LHCN-M2 (cell line): ENCODE measurements at regions not wholly inside any gene's neighbourhood (a gene's known extent, or its start where the extent isn't known, plus 50 kb on each side); places are given as distances from the start of the nearest gene placed in this dataset.

Source experiments
- DNase-seq: peaks from one replicate; pipeline ENCODE4 v3.0.0-alpha.2; 2012; ENCODE audit warnings: low read depth

DNA sequence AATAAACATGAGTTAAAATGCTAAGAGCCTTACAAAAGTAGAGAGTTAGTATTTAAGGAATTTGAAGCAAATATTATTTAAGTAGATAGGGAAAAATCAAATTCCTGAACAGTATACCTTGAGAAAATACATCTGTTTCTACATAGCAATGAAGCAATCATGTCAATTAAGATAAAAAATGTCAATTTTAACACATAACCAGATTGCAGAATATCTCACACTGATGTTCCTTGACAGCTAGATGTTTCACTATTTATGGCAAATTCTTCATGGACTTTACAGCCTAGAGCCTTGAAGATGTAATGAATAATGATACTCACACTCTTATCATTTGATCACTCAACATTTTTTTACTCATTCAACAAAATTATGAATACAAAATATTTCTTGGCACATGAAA is 708.2 kb upstream of the PTPRD start:
- no peak for DNase-seq

DNA sequence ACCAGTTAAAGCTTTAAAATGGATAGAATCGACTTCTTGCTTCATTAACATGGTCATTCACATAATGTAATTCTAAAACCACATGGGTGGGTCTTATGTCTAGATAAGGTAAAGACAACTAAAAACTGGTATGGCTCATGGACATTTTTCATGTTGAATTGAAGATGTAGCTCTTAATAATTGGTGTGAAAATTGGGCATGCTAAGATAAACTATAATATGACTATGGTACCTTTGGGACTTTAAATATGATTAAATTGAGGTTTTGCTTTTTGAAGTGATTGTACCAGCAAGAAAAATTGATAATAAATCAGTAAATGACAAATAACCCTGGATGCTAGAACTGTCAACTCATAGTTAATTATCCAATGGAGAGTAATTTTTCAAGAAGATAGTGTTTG is 710.7 kb upstream of the PTPRD start:
- DNase-seq, result no peak

DNA sequence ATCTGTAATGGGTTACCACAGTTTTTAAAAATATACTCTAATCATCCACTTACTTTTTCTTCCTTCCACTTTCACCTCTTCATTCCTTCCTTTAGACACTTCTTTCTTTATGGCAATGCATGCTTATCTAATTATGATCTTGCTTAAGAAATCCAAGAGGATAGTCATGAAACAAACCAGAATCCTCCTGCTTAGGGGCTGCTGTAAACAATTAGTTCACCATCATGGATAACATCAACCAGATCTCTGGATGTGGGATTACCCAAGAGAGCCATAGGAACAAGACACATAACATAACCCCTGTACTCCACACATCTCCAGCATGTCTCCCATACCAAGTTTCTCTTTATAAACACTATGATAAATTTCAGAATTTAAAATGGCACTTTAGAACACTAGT is 713.4 kb upstream of the PTPRD start:
- no peak for DNase-seq

DNA sequence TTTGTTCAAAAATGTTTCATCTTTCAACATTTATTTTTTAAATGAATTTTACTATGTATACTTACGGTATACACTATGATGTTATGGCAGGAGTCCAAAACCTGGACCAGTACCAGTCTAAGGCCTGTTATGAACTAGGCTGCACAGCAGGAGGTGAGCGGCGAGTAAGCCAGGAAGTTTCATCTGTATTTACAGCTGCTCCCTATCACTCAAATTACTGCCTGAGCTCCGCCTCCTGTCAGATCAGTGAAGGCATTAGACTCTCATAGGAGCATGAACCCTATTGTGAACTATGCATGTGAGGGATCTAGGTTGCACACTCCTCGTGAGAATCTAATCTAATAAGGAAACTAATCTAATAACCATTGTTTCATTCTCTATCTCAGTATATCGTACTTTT is 715.5 kb upstream of the PTPRD start:
- DNase-seq, result no peak

DNA sequence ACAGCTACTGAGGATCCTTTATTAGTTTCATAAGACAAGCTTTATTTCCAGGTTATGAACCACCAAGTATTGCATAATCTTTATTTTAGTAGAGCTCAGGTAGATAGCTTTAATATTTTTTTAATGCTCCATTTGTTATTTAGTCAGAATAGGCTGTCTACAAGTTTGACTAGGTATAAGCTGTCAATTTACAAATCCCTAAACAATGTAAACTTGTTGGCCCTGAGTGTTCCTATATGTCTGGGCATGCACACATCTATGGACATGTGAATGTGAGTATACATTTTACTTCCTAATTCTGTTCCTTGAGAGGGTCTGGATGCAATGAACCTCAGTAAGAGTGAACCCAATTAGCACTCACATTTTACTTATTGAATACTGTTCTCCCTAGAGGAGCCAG is 722.2 kb upstream of the PTPRD start:
- no peak for DNase-seq

DNA sequence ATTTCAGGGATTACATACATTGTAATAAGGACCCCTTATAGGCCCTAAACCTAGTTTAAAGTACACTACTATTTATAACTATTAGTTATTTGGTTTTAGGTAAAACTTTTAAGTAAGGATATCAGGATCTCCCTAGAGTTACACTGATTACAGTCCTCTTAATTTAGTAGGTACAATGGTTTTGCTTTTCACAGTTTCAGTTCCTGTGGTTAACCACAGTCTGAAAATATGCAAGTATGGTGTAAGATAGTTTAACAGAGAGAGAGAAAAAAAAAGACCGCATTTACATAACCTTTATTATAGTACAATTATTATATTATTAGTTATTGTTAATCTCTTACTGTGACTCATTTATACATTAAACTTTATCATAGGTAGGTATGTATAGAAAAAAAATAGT is 725.3 kb upstream of the PTPRD start:
- DNase-seq, result no peak

DNA sequence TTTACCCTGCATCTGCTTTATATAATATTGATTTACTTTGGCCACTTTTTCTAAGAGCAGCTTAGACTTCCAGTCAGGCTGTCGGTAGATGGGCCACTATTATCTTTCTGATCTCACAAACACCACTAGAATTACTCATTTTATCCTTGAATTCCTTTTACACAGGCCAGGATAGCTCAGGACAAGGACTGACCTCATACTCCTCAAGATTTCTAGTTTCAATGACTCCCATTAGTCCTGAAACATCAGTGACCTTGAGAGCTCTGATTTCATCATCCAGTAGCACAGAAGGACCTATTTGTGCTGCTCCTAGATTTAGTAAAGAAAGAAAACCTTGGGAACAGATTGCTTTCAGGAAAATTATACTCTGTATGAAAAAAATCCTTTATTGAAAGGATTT is 727.9 kb upstream of the PTPRD start:
- no peak for DNase-seq

DNA sequence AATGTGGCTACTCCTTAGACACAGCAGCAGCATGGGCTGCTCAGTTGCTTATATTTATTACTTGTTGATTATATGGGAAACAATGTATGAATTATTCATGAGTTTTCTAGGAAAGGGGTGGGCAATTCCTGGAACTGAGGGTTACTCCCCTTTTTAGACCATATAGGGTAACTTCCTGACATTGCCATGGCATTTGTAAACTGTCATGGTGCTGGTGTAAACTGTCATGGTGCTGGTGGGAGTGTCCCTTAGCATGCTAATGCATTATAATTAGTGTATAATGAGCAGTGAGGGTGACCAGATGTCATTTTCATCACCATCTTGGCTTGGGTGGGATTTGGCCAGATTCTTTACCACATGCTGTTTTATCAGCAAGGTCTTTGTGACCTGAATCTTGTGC is 734.6 kb upstream of the PTPRD start:
- no peak for DNase-seq

DNA sequence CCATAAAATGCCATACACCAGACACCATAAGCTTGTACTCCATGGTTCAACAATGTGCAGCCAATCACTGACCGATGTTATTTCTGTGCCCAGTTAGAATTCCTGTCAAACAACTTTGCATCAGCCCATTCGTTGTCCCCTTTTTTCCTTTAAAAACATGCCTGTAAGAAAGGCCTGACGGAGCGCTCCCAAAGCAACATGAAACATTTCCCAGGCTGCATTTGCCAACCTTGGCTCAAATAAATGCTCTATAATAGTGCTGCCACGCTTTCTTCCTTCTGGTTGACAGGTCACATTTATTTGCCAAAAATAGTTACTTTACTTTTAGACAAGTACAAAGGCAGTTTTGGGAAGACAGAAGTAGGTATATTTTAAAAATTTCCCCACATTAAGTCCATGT is 735.6 kb upstream of the PTPRD start:
- DNase-seq, result no peak

DNA sequence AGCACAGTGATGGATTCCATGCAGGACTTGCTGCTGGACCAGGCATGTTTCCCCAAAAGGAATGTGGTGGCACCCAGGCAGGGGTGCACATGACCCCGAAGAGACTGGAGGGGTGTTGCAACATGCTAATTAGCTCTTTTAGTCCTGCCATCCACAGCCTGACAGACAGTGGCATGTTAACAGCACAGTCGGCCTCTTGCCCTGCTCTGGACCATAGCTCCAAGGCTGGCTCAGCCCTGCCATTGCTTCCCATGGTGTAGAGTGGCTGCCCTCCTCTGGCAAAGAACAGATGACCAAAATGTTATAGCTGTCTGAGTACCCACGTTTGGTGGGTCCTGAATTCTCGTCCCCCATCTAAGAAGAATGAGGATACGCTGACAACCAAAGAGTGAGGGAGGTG is 736.4 kb upstream of the PTPRD start:
- no peak for DNase-seq

DNA sequence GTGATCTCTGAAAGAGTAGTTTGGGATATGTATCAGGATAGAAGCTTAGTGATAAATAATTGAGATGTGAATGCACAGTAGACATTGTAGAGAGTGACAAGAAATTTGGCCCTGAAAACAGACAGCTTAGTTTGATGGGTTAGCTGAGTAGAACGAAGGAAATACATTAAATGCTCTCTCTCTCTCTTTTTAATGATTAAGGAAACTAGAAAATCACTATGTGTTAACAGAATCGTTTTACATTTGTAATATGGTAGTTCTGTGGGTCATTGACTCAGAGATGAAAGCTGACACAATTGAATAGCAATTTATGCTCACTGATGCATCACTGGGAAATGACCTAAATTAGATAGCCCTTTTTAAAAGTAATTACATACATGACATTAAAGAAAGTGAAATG is 739.8 kb upstream of the PTPRD start:
- no peak for DNase-seq

DNA sequence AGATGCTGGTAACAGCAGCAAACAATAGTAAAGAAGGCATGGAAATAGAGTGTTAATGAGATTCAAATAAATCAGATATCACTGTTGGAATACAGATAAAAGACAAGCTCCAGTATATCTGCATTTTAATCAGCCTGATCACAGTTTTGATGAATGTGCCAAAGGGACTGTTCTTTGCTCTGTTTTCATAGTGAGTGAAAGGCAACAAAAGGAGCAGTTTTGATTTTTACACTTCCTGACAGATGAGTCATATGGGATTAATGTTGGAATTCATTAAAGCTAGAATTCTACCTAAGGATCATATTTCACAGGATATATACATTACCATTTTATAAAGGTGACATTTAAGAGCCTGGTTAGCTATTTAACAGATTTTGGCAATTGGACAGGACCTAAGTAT is 743.3 kb upstream of the PTPRD start:
- no peak for DNase-seq

DNA sequence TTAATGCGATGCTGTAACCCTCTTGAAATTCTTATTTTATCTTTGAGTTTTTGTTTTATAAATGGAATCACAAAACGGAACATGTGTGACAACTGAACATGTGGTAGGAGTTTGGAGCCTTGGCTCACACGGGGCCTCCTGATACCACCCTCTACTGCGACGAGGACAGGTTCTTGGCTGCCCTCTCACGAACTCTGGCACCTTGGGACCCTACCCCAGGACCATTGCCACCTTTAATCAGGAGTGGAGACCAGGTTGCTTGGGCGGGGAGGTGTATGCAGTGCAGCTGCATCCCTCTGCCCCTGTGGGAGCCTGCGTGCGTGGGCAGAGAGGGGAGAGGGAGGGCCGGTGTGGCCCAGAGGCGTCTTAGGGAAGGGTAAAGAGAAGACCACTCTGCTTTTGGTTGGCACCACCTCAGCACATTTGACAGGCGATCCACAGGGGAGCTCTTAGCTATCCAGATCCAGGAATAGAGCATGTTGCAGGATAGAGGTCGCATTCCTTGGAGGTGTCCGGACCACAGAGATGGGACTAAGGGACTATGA is 753.9 kb upstream of the PTPRD start:
- DNase-seq, result no peak

DNA sequence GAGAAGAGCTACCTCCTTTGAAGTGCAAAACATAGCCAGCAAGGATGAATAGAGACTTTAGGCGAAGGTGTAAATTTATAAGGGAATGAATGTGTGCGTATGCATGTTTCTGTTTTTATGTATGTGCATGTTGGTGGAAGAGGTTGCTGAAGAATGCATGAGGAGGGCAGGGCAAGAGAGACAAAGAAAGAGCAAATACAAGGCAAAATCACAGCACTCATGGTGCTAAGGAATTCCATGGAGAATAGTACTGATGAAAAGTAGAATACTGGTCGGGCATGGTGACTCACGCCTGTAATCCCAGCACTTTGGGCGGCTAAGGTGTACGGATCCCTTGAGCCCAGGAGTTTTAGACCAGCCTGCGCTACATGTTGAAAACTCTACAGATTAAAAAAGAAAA is 762.1 kb upstream of the PTPRD start:
- DNase-seq, result no peak

DNA sequence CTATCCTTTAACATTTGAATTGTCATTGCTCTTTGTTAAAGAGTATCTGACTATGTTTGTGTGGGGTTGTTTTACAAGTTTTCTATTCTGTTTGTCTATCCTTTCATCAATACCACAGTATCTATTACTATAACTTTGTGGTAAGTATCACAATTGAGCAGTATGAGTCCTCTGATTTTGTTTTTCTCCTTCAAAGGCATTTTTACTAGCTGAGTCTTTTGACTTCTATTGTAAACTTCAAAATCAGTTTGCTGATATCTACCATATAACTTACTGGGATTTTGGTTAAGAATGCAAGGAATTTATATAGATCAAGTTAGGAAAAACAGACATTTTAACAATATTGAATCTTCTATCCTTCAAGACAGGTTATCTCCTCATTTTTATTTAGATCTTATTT is 789.8 kb upstream of the PTPRD start:
- no peak for DNase-seq

DNA sequence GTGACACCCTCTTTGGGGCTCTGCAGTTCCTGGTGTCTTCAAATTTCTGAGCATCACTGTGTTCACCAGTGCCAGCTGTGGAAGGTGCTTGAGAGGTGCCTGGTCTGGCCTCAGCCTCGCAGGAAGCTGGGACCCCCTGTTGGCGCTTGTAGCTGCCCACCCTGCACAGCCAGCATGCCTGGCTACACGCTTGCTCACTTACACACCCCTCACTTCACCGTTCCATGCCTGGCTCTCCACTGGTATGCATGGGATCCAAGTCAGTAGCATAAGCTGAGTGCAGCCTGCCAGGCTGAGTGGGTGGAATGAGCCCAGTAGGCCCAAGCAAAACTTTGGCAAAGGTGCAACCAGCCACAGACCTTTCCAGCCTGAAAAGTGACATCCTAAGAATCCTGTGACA is 801.4 kb upstream of the PTPRD start:
- no peak for DNase-seq

DNA sequence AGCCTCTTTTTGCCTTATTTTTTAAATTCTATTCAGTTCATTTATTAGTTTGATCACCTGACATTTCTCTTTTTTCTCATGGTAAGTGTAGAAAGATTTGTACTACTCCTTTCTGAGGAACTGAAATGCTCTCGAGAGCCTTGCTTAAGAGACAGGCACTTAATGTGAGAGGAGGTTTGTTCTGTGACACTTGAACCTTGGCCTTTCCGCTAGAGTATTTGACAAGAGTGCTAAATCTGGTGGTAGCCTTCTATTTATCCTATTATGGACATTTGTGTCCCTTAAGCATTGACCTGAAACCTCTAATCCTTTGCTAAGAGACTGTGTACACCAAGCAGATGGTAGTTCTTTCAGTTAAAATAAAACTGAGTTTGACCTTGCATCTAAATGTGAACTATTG is 805.0 kb upstream of the PTPRD start:
- DNase-seq, result no peak

DNA sequence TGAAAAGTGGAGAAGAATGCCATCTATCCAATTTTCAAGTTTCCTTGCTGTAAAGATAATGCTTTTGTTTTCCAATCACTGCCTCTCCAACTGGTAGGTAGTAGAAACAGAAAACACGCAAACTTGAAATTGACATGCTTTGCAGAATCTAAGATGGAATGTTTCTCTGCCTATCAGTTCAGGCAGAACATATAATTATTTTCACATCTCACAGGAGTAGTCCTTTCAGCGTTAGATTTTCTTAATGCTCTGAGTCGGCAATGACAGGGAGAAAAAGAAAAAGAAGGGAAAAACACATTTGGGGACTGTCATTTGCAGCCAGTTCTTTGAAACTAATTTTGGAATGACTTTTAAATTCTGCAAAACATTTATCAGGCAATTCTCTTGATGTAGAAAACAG is 818.7 kb upstream of the PTPRD start:
- DNase-seq, result no peak

DNA sequence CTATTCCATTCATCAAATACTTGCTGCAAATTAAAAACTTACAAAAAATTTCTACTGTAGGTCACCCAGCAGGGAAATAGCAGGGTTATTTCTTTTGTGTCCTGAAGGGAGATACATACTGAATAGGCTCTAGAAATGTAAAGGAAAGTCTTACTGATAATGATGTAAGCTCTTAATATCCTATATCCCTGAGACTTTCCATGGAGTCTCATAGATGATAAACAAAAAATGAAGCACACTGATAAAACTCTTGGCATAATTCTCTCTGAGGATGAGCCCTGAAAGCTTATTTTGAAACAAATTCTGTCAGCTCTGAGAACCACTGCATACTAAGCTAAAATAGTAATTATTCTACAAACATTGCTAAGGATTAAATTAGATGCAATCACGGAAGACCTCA is 819.6 kb upstream of the PTPRD start:
- DNase-seq, result no peak

DNA sequence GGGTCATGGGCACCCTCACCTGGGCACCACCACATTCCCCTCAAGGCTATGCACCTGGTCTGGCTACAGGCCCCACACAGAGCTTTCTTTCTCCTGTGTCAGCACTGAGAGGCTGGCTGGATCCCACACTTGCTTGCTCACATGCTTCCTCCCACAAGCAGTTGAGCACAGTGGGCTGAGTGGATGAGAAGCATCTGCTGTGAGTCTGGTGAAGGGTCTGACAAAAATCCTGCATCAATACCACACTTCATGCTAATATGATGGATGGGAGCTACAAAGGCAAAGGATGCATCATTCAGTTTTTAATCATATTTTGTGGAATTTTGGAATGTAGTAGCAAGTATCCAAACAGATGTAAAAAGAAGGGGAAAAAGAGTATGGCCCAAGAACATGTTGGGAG is 830.8 kb upstream of the PTPRD start:
- DNase-seq, result no peak

DNA sequence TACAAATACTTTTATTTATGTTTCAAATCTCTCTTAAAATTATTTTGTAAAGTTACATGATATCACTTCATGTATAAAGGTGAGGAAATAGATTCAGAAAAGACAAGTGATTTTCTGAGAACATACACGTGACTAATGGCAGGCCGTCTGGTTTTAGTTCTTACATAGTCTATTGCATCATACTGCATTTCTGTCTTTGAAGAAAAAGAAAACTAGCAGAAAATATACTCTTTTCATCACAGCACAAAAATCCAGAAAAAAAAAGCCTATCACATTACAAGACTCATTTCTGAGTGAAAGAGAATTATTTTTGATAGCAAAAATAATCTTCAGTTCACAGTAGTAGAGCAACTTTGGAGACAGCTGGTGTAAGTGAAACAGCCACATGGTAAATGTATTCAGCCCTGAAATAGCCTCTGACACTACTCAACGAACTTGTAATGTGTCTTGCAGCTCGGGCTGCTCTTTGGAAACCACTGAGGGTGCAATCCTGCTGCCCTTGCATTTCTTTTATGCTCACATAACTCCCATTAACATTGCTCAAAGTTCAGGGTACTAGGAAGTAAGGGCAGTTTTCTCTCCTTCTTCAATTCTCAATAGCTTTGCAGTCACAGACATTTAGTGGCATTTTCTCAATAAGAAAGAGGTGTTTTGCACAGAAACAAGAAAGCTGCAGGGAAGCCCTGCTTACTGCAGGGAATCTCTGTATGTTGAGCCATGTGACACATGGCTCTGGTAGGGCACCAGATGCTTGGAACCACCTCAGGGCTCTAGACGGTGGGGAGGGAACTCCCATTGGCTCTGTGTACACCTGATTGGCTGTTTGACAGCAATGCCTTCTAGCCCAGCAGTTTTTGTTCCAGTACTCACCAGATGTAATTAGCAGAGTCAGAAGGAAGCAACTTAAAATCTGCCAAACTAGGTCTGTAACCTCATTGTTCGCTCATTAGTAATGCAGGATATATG is 845.3 kb upstream of the PTPRD start:
- DNase-seq, result no peak

DNA sequence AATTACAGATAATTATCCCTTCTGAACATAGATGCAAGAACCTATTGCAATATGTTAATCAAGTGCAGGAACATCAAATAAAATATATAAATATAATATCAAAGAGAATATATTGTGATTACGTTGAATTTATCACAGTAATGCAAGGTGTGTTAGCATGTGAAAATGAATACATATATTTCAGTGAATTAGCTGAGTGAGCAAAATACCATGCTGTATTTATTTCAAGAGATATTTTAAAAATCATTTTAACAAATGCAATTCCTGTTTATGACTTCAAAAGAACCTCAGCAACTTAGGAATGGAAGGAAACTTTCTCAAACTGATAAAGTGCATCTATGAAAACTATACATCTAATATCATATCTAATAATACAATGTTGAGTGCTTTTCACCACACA is 856.9 kb upstream of the PTPRD start:
- DNase-seq, result no peak

DNA sequence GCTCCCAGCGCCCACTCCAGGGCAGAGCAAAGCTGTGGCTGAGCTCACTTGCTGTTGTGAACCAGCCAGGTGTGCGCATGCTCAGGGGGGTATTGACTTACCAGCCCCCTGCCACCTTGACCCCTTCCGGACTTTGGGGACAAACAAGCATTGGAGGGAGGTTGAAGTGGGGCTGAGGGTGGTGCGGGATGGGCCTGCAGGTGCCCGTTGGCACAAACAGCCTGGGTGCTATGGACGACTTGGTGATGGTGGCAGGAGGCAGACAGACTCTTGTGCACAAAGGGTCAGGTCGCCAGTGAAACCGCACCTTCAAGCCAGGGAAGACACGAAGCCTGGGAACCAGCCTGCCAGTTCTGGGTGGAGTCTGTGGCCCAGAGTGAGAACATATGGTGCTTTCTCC is 858.5 kb upstream of the PTPRD start:
- no peak for DNase-seq

DNA sequence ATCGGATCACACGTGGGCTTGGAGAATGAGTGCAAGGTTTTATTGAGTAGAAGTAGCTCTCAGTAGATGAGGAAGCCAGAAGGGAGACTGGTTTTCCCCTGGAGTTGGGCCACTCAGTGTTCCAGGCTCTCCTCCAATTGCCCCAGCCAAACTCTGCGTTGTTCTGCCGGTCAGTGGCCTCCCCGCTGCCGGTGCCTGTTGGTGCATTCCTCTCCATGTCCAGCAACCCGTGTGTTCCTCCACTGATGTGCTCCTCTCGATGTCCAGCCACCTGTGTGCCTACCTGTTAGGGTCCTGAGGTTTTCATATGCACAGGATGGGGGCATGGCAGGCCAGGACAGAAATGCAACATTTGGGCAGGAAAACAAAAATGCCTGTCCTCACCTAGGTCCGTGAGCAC is 888.0 kb upstream of the PTPRD start:
- DNase-seq, result no peak
